ENCODE measurements at regions not wholly inside any gene's neighbourhood (a gene's known extent, or its start where the extent isn't known, plus 50 kb on each side); places are given as distances from the start of the nearest gene placed in this dataset.
A peak's percentile ranks its signal among the peaks of the same experiment; 100 is the strongest.
"Not testable (repeated sequence)": the region's sequence is repeated elsewhere in the genome, so short reads cannot be mapped to it uniquely, and the experiment has no call there.

DNA sequence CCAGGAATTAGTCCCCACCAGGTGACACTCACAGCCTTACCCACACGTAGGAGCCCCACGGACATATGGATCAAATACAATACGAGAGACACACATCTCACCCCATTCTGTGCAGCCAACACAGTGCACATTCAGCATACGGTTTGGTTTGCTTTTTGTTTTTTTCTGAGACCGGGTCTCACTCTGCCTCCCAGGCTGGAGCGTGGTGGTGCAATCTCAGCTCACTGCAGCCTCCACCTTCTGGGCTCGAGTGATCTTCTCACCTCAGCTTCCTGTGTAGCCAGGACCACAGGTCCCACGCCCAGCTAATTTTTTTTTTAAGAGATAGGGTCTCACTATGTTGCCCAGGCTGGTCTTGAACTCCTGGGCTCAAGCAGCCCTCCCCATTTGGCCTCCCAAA, 102.8 kb downstream of the POTEB start:
- H3K27ac Mint-ChIP-seq, H3K27me3 Mint-ChIP-seq, H3K4me1 Mint-ChIP-seq, H3K9me3 Mint-ChIP-seq, POLR2A ChIA-PET, H3K4me3 Mint-ChIP-seq, H3K36me3 Mint-ChIP-seq, DNase-seq: not testable (repeated sequence)
- peak; percentile 49 to 75 for ATAC-seq

- H3K4me1 Mint-ChIP-seq, POLR2A ChIA-PET, H3K4me3 Mint-ChIP-seq, ATAC-seq, H3K36me3 Mint-ChIP-seq, DNase-seq, H3K27ac Mint-ChIP-seq, H3K27me3 Mint-ChIP-seq, H3K9me3 Mint-ChIP-seq: not testable (repeated sequence)
These were observed 111.0 kb downstream of the POTEB start for GRCh38 chr15:21766524-21766923.

GRCh38 chr15:21763756-21764155, 113.8 kb downstream of the POTEB start:
- H3K4me1 Mint-ChIP-seq, H3K27ac Mint-ChIP-seq, ATAC-seq, H3K27me3 Mint-ChIP-seq, H3K9me3 Mint-ChIP-seq, POLR2A ChIA-PET, H3K4me3 Mint-ChIP-seq, H3K36me3 Mint-ChIP-seq, DNase-seq: not testable (repeated sequence)

DNA sequence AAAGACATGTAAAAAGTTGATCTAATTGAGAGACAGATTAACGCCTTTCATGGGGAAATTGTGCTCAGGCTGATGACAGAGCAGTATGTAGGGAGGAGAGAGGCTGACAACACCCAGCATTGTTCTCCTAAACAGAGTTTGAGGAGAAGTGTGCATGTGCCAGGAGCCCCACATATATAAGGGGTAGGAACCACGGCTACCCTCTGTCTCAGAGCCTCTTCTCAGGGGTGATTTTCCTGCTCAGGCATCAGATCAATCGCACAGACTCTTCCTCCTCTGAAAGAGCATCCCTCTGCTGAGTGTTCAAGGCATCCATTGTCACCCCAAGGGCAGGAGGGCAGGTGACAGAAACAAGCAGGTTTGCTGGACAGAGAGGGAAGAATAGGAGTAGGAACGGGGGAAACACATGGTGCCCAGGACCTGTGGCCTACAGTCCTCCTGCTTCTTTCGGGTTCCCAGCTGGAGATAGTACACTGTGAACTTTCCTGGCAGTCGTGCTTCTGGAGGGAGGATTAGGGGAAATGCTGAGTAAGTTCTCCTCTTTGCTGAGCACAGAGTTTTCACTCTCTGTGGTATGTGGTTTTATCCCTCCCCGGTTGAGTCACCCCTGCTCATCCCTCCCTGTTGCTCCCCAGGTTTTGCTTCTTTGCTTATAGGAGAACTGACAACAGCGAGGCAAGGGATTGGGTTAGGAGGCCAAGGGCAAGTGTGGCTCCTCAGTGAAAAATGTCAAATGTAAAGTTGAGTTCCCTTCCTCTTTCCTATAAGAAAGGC, 117.1 kb downstream of the POTEB start:
- H3K9me3 Mint-ChIP-seq, H3K36me3 Mint-ChIP-seq, H3K27me3 Mint-ChIP-seq, POLR2A ChIA-PET, H3K4me1 Mint-ChIP-seq, H3K27ac Mint-ChIP-seq, H3K4me3 Mint-ChIP-seq, ATAC-seq: not testable (repeated sequence)
- DNase-seq, result peak in 1 of 10 donors; percentile 50

DNA sequence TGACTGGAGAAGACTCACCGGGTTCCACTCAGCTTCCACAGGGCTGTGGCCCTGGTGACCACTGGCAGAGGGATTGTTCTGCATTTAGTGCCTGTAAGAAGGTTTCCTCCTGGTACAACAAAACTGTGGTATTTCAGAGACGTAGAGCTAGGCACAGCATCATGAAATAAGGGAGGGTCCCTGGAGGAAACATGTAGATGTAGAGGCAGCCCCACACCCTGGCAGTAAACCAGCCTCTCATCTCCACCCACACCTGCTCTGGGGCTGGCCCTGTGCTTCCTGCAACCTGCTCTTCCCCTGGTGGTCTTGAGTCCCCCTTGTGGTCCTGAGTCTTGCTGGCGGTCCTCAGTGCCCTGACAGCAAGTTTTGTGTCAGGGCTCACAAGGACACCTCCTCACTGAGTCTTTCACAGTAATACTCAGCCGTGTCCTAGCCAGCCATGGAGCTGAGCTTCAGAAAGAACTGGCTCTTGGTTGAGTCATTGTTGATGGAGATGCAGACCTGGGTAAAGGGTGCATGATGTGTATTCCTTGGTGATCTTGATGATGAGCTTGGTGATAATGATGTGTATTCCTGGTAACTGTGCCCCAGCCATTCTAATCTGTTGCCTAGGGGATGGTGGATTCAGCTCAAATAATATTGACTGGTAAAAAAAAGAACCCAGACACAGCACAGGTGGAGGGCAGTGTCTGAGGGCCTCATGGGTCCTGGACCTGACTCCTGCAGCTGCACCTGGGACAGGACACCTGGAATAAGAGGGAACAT, 118.0 kb downstream of the POTEB start:
- peak overlapping the region in 1 of 10 donors; percentile 55 for H3K27ac Mint-ChIP-seq
- H3K9me3 Mint-ChIP-seq, DNase-seq, ATAC-seq, H3K4me1 Mint-ChIP-seq, POLR2A ChIA-PET, H3K36me3 Mint-ChIP-seq, H3K27me3 Mint-ChIP-seq, H3K4me3 Mint-ChIP-seq: not testable (repeated sequence)

DNA sequence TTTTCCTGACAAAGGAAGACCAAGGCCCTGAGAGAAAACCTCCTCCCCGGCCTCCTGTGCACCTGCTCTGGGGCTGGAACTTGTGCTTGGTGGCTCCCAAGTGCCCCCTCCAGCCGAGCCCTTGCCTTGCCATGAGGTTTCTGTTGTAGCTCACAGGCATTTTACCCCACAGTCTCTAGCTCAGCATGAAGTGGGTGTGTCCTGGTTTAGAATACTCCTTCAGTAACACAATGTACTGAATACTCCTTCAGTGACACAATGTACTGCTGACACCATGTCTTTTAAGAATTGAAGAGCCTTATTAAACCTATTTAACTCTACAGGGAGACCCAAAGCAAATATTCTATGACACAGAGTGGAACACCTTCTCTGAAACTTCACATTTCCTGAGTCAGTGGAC, 123.7 kb downstream of the POTEB start:
- H3K36me3 Mint-ChIP-seq, H3K4me1 Mint-ChIP-seq, POLR2A ChIA-PET, H3K27me3 Mint-ChIP-seq, H3K4me3 Mint-ChIP-seq, H3K9me3 Mint-ChIP-seq, H3K27ac Mint-ChIP-seq, DNase-seq, ATAC-seq: not testable (repeated sequence)

- H3K4me1 Mint-ChIP-seq, H3K27me3 Mint-ChIP-seq, POLR2A ChIA-PET, H3K9me3 Mint-ChIP-seq, H3K27ac Mint-ChIP-seq, H3K4me3 Mint-ChIP-seq, H3K36me3 Mint-ChIP-seq: not testable (repeated sequence)
- ATAC-seq (peak; percentile 78 to 83), DNase-seq (peak in 1 of 10 donors; percentile 4)
These were observed 125.2 kb downstream of the POTEB start for GRCh38 chr15:21752124-21752957.

DNA sequence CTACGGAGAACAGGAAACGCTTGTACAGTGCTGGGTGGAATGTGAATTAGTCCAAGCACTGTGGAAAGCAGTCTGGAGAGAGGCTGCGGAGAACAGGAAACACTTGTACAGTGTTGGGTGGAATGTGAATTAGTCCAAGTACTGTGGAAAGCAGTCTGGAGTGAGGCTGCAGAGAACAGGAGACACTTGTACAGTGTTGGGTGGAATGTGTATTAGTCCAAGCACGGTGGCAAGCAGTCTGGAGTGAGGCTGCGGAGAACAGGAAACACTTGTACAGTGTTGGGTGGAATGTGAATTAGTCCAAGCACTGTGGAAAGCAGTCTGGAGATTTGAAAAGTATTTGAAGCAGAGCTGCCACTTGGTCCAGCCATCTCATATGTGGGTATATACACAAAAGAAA, 128.4 kb downstream of the POTEB start:
- H3K4me3 Mint-ChIP-seq, H3K36me3 Mint-ChIP-seq, H3K9me3 Mint-ChIP-seq, DNase-seq, ATAC-seq, H3K4me1 Mint-ChIP-seq, H3K27me3 Mint-ChIP-seq, POLR2A ChIA-PET, H3K27ac Mint-ChIP-seq: not testable (repeated sequence)

DNA sequence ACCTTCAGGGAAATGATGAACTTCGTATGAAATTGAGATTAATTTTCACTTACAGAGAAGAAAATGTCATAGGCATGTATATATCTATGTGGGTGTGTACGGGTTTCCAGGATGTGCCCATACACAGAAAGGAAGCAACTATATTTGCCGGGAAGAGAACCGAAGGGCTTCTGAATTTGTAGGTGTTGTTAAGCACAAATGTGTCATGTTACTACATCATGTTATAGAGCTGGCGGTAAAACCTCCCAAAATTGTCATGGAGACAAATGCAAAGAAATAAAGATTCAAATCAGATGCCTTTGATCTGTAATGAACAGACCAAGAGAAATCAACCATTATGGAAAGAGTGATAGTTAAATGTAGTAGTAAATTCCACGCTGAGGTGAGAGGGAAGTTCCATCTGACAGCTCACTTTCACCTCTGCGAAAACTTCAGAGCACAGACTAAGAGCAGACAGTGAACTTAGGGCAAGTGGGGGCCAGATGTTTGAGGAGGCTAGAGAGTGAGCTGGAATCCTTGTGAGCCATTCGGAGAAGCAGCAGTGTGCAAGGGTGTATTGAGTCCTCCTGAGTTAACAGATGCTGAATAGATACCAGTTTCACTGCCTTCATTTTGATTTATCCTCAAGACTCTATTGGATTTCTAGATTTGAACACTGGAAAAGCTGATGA, 133.2 kb downstream of the POTEB start:
- H3K4me3 Mint-ChIP-seq, H3K4me1 Mint-ChIP-seq, POLR2A ChIA-PET, H3K27me3 Mint-ChIP-seq, H3K36me3 Mint-ChIP-seq, ATAC-seq, H3K27ac Mint-ChIP-seq, H3K9me3 Mint-ChIP-seq, DNase-seq: not testable (repeated sequence)

GRCh38 chr15:21742067-21742466, 135.5 kb downstream of the POTEB start:
- H3K36me3 Mint-ChIP-seq, POLR2A ChIA-PET, H3K9me3 Mint-ChIP-seq, ATAC-seq, DNase-seq, H3K27me3 Mint-ChIP-seq, H3K4me3 Mint-ChIP-seq, H3K4me1 Mint-ChIP-seq, H3K27ac Mint-ChIP-seq: not testable (repeated sequence)

DNA sequence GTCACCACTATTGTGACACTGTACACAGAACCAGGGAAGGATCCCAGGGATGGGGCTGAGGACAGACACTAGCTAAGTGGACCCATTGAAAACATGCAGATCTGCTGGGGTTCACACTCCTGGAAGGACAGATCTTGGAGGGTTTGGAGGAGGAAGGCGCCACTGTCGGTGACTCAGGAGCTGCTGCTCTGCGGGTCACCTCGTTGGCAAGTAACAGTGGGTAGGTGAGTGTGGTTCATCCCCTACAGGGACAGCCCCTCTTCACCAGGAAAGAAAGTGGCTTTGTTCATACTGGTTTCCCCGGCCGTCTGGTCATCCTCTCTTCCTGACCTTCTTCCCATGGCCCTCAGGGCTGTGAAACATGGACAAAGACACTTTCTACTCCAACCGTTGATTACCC, 139.5 kb downstream of the POTEB start:
- ATAC-seq, H3K27ac Mint-ChIP-seq, H3K4me1 Mint-ChIP-seq, DNase-seq, H3K9me3 Mint-ChIP-seq, POLR2A ChIA-PET, H3K36me3 Mint-ChIP-seq, H3K27me3 Mint-ChIP-seq, H3K4me3 Mint-ChIP-seq: not testable (repeated sequence)

DNA sequence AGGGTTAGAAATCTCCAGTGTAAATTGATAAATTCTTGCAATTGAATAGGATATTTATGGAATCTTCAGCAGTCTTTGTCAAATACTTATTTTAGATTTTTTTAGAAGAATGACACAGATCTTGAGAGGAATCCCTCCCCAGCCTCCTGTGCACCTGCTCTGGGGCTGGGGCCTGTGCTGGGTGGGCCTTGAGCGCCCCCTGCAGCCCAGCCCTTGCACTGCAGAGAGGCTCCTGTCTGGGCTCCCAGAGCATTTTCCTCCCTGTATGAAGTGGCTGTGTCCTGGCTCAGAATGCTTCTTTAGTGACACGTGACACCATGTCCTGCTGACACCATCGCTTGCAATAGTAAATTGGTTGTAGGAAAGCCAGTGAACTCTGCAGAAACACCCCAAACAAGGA, 141.1 kb downstream of the POTEB start:
- H3K9me3 Mint-ChIP-seq, H3K4me3 Mint-ChIP-seq, H3K27ac Mint-ChIP-seq, H3K36me3 Mint-ChIP-seq, H3K27me3 Mint-ChIP-seq, DNase-seq, POLR2A ChIA-PET, H3K4me1 Mint-ChIP-seq: not testable (repeated sequence)
- peak in 1 of 2 donors; percentile 28 for ATAC-seq

DNA sequence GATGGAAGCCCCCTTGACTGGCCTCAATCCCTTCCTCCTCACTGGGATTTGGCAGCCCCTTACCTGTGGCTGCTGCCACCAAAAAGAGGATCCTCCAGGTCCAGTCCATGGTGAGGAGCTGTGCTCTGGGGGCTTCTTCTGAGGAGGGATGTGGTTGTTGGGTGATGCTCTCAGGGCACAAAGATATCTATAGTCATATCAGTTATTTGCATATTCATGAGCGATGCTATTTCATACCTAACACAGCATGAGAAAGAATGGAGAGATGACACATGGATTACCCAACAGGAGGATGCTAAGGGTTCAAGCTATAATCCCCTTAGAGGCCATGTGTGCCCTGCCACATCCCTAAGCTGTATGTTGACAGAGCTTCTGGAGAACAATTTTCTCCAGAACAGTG, 141.7 kb downstream of the POTEB start:
- H3K27ac Mint-ChIP-seq, H3K4me1 Mint-ChIP-seq, H3K9me3 Mint-ChIP-seq, H3K4me3 Mint-ChIP-seq, POLR2A ChIA-PET, H3K27me3 Mint-ChIP-seq, DNase-seq, H3K36me3 Mint-ChIP-seq: not testable (repeated sequence)
- peak; percentile 68 to 85 for ATAC-seq

Measured in naive thymus-derived CD8-positive, alpha-beta T cell (primary cell).